ES-I3 (cell line): ENCODE measurements at regions not wholly inside any gene's neighbourhood (a gene's known extent, or its start where the extent isn't known, plus 50 kb on each side); places are given as distances from the start of the nearest gene placed in this dataset.
"Not testable (repeated sequence)": the region's sequence is repeated elsewhere in the genome, so short reads cannot be mapped to it uniquely, and the experiment has no call there.

ENCODE experiments used
- H3K36me3 ChIP-seq: 2 replicates; pipeline ENCODE4 v1.6.1; 2013; ENCODE audit warnings: mild to moderate bottlenecking, low read length, control low read depth, moderate library complexity; ENCODE audit not compliant: insufficient read depth
- H3K4me1 ChIP-seq: 2 replicates; pipeline ENCODE4 v1.6.1; 2013; ENCODE audit warnings: mild to moderate bottlenecking, control low read depth, low read length; ENCODE audit not compliant: insufficient read depth
- H3K9ac ChIP-seq: 2 replicates; pipeline ENCODE4 v1.6.1; 2013; ENCODE audit warnings: low read depth, mild to moderate bottlenecking, low read length, moderate library complexity
- H3K9me3 ChIP-seq: 2 replicates; pipeline ENCODE4 v1.6.1; 2013; ENCODE audit warnings: mild to moderate bottlenecking, low read length, moderate library complexity; ENCODE audit not compliant: control insufficient read depth, insufficient read depth

DNA sequence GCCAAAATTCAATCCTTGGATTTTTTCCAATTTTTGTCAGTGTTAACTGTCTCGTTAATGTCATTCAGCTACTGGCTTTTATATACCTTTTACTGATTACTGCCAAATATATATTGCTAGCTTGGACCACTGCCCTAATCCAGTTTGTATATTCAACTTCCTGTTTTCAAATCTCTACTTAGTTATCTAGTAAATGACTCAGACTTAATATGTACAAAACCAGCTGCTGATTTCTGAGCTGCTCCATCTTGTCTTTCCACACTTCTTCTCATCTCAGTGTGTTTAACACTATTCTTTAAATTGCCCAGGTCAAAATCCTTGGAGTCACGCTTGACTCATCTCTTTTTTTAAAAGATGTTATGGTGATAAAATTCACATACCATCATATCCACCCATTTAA, 1196.7 kb downstream of the RAPGEF2 start:
- Histone ChIP-seq H3K9me3 (no peaks in the 10 kb centered on the region), H3K36me3 (no peaks in the 10 kb centered on the region), H3K9ac (no peak overlapping the region), H3K4me1 (no peaks in the 10 kb centered on the region)

DNA sequence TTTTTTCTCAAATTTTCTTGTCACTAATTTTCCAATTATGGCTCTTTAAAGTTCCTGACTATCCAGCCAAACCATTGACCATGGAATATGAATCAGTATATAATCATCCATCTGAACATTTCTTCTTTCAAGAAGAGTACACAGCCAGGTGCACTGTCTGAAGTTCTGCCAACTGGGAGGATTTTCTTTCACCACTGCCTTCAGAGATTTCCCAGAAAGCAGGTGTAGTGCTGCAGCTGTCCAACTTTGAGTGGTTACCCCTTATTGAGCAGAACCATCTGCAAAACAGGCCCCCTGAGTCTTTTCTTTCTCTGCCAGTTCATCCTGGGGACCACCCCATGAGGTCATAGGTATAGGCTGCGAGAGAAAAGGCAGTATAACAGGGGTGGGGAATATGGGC, 1213.2 kb downstream of the RAPGEF2 start:
- Histone ChIP-seq H3K9me3 (no peaks in the 10 kb centered on the region), H3K4me1 (no peaks in the 10 kb centered on the region), H3K9ac (no peak overlapping the region), H3K36me3 (no peaks in the 10 kb centered on the region)

DNA sequence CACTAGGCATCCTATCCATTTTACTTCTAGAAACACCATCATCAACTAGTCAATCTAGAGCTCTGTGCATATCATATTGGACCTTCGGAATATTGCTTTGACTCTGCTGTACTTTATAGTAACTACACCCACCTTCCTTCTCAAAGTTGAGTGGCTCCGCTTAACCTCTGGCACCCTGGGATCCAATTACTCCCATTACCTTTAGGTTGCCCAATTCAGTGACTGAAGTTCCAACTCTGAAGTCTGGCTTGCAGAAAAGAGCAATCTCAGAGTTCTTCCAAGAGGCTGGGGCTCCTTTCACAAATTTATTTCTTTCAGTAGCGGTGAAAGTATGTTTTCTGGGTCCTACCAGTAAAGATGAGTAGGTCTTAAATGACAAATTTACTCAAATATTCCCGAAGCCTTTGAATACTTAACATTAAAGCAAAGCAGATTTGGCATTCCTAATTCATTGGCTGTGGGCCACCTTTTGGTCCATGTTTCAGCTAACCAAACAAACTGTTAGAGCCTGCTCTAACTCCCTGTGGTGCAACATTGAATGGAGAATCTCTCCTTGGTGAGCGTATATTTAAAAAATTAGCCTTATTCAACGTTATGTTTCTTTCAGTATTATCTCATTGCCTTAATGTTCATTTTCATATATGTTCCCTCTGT, 1215.8 kb downstream of the RAPGEF2 start:
- Histone ChIP-seq H3K9me3 (no peaks in the 10 kb centered on the region), H3K9ac (no peak overlapping the region), H3K36me3 (no peaks in the 10 kb centered on the region), H3K4me1 (no peaks in the 10 kb centered on the region)

DNA sequence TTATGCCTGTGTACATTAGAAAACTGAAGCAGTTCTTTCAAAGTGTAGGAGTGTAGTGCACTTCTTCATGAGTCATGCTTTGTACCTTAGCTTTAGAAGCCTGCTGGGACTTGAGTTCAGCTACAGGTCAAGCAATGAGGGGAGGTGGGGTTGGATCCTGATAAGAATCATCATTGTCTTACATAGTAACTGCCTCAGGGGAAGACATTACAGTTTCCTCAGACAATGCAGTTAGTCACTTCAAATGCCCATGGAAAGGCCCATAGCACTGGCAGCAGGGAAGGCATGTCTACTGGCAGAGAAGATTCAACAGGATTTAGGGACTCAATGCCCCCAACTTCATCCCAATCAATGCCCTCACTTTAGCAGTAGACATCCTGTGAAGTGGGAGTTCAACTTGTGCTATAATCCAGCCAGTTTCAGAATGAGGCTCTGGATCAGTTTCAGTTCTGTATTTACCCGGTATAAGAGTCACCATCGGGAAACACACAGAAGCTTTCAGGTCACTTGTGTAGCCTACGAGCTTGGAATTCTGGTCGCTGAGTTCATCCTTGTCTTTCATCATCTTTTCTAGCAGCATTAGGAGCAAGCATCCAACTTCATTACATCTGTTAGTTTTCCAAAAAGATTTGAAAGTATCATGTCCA, 1216.5 kb downstream of the RAPGEF2 start:
- Histone ChIP-seq H3K36me3 (no peaks in the 10 kb centered on the region), H3K9ac (no peak overlapping the region), H3K4me1 (no peaks in the 10 kb centered on the region), H3K9me3 (no peaks in the 10 kb centered on the region)

- H3K4me1 ChIP-seq, result no peaks in the 10 kb centered on the region
- no peak overlapping the region for H3K9ac ChIP-seq
- H3K9me3 ChIP-seq, result no peaks in the 10 kb centered on the region
- no peaks in the 10 kb centered on the region for H3K36me3 ChIP-seq
Measured at GRCh38 chr4:160319868-160320260, 1217.0 kb downstream of the RAPGEF2 start.

GRCh38 chr4:160326110-160326509, 1223.2 kb downstream of the RAPGEF2 start:
- Histone ChIP-seq H3K9ac (no peak overlapping the region), H3K4me1 (no peaks in the 10 kb centered on the region)

DNA sequence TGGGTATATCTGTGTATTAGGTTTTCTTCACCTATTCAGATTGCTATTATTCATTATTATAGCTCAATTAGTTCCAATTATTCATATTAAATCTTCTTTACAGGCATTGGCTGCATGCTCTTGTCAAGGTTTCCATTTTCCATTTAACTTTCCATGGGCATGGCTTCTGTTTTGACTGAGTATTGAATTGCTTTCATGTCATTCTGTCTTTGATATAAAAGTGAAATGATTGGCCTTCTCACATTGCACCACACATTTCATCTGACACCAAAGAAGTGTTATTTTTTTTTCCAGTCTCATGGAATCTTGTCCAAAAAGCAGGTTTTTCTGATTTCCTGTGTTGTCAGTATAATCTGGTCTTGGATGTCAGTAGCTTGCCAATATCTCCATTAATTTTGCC, 1244.3 kb downstream of the RAPGEF2 start:
- H3K9me3 ChIP-seq, result no peaks in the 10 kb centered on the region
- H3K36me3 ChIP-seq, result no peaks in the 10 kb centered on the region
- H3K9ac ChIP-seq, result no peak overlapping the region
- no peaks in the 10 kb centered on the region for H3K4me1 ChIP-seq

More at GRCh38 chr4:160326110-160326509, 1223.2 kb downstream of the RAPGEF2 start:
- H3K9me3 ChIP-seq, result no peaks in the 10 kb centered on the region
- H3K36me3 ChIP-seq, result no peaks in the 10 kb centered on the region

GRCh38 chr4:160350944-160351343, 1248.1 kb downstream of the RAPGEF2 start:
- Histone ChIP-seq H3K4me1 (no peaks in the 10 kb centered on the region), H3K9ac (no peak overlapping the region), H3K36me3 (no peaks in the 10 kb centered on the region), H3K9me3 (no peaks in the 10 kb centered on the region)

GRCh38 chr4:160352637-160353036, 1249.8 kb downstream of the RAPGEF2 start:
- no peaks in the 10 kb centered on the region for H3K9me3 ChIP-seq
- H3K4me1 ChIP-seq, result no peaks in the 10 kb centered on the region
- no peaks in the 10 kb centered on the region for H3K36me3 ChIP-seq
- H3K9ac ChIP-seq, result no peak overlapping the region

- H3K9ac ChIP-seq, result no peak overlapping the region
- H3K4me1 ChIP-seq, result no peaks in the 10 kb centered on the region
Measured at GRCh38 chr4:160353548-160353947, 1250.7 kb downstream of the RAPGEF2 start.

DNA sequence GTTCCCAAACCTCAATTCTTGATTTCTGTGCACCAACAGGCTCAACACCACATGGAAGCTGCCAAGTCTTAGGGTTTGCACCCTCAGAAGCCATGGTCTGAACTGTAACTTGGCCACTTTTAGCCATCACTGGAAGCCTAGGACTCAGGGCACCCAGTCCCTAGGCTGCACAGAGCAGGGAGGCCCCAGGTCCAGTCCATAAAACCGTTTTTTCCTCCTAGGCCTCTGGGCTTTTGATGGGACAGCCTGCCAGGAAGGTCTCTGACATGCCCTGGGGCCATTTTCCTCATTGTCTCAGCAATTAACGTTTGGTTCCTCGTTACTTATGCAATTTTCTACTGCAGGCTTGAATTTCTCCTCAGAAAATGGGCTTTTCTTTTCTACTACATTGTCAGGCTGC, 1259.6 kb downstream of the RAPGEF2 start:
- H3K9me3 ChIP-seq, result no peaks in the 10 kb centered on the region
- no peaks in the 10 kb centered on the region for H3K36me3 ChIP-seq
- H3K4me1 ChIP-seq, result no peaks in the 10 kb centered on the region
- no peak overlapping the region for H3K9ac ChIP-seq

More at GRCh38 chr4:160353548-160353947, 1250.7 kb downstream of the RAPGEF2 start:
- H3K9me3 ChIP-seq, result no peaks in the 10 kb centered on the region
- no peaks in the 10 kb centered on the region for H3K36me3 ChIP-seq

GRCh38 chr4:160364217-160364616, 1261.3 kb downstream of the RAPGEF2 start:
- no peaks in the 10 kb centered on the region for H3K4me1 ChIP-seq
- no peaks in the 10 kb centered on the region for H3K36me3 ChIP-seq
- no peak overlapping the region for H3K9ac ChIP-seq
- no peaks in the 10 kb centered on the region for H3K9me3 ChIP-seq

DNA sequence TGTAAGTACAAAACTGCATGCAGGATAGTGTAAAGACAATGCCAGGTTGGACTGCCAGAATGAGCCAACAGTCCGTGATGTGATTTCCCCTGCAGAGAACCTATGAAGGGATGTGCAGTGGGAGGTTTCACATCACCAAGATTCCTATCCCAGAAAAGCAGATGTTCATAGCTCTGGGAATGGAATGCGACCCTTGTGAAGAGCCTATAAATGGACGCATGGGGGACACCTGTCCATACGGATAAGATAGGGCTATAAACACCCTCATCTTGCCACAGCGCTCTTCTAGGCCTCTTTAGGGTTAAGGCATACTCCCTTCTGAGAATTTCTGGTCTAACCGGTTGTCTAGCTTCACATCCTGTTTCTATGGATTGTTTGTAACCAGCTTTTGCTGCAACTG, 1261.8 kb downstream of the RAPGEF2 start:
- not testable (repeated sequence) for H3K9me3 ChIP-seq, H3K9ac ChIP-seq, H3K36me3 ChIP-seq

GRCh38 chr4:160365383-160365782, 1262.5 kb downstream of the RAPGEF2 start:
- H3K36me3 ChIP-seq, H3K4me1 ChIP-seq, H3K9ac ChIP-seq, H3K9me3 ChIP-seq: not testable (repeated sequence)

More for the DNA sequence above, 1261.8 kb downstream of the RAPGEF2 start:
- H3K4me1 ChIP-seq, result not testable (repeated sequence)

DNA sequence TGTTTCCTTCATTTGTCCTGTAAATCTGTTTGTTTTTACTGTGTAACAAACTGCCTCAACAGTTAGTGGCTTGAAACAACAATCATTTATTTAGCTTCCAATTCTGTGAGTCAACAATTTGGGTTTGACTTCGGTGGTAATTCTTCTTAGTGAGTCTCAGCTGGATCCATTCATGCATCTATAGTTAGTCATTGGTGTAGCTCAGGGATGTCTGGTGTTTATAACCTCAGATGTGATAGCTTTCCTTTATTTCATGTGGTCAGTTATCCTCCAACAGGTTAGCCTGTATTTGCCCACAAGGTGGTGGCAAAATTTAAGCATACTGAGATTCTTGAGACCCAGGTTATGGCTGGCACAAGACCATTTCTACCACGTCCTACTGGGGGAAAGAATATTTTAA, 1267.2 kb downstream of the RAPGEF2 start:
- H3K9ac ChIP-seq, result no peak overlapping the region
- H3K9me3 ChIP-seq, result no peaks in the 10 kb centered on the region
- H3K4me1 ChIP-seq, result no peaks in the 10 kb centered on the region

More for the DNA sequence above, 1267.2 kb downstream of the RAPGEF2 start:
- no peaks in the 10 kb centered on the region for H3K36me3 ChIP-seq
